ENCODE measurements at regions not wholly inside any gene's neighbourhood (a gene's known extent, or its start where the extent isn't known, plus 50 kb on each side); places are given as distances from the start of the nearest gene placed in this dataset.
A peak's percentile ranks its signal among the peaks of the same experiment; 100 is the strongest.

DNA sequence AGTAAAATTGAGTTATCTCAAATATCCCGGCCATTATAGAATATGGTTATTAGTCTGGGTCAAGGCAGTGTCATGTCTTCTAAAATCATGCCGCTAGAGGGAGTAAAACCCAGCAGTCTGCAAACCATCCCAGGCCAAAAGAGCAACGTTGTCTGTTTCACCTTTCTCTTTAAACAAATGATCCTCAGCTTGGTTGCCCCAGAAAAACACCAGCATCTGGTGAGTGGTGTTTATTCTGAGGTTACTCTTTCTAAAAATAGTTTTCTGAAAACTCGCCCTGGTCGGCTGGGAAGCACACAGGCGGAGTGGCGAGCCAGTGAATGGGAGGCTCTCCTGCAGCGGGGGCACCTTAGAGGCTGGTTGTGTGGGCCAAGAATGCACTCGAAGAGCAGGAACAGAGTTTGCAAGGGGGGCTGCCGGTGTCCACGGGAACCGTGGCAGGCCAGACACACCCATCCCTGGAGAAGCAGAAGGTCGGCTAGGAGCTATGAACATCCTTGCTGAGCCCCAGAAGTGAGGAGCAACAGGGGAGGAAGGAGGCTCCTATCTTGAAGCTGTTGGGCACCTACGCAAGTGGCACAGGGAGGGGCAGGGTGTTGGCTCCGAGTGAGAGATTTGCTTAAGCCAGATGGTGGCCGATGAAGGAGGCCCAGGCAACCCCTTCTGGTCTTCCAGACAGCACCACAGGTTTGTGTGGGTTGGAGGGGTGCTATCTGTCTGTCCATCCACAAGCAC lies 297.1 kb downstream of the ETS1 start:
- Histone ChIP-seq H3K27ac (peak overlapping the region; percentile 31; the same call in 1 of the 2 replicates), H3K27me3 (no peaks in the 10 kb centered on the region)

DNA sequence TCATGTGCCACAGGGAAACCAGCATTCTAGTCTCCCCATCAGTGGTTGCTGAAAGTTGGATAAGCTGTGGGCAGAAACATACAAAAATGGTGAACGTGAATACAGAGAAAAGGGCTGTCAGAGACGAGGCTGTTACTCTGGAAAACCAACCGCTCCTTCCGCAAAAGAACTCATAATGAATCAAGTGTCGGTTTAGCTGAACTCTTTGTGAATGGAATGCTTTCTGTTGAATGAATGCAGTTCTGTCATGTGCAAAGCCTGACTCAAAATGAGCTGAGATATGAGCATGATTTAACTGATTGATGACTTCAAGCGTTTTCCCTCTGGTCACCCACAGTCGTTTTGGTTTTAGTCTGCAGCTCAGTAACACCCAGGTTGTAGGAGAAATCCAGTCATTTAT lies 298.3 kb downstream of the ETS1 start:
- Histone ChIP-seq H3K27me3 (no peaks in the 10 kb centered on the region), H3K36me3 (no peaks in the 10 kb centered on the region), H3K27ac (no peak overlapping the region), H3K9me3 (replicated peaks) (no peaks in the 10 kb centered on the region), H3K4me3 (no peak overlapping the region), H3K4me1 (peaks cover 15% of the 10 kb centered on the region)
- no peak for DNase-seq

More for the DNA sequence above, 297.1 kb downstream of the ETS1 start:
- peak; percentile 60 to 83 for DNase-seq
- Histone ChIP-seq H3K4me1 (peaks cover 24% of the 10 kb centered on the region), H3K4me3 (peak overlapping the region; percentile 38), H3K9me3 (replicated peaks) (no peaks in the 10 kb centered on the region), H3K36me3 (no peaks in the 10 kb centered on the region)

DNA sequence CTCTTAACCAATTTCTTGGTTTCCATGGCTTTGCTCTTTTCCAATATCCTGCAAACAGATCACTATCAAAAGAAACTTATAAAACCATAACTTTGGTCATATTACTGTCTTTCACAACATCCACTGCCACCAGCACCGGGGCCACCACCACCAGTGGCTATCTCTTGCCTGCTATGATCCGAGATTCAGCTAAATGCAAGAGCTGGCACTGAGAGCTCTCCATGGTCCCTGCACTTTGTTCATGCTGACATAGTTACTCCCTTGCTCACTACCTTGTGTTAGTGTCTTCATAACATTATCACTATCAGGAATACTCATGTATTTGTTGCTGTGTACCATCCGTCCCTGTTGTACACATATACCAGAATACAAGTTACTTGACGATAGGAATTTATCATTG lies 299.0 kb downstream of the ETS1 start:
- H3K27me3 ChIP-seq = no peaks in the 10 kb centered on the region
- no peak for DNase-seq
- H3K36me3 ChIP-seq = no peaks in the 10 kb centered on the region
- H3K9me3 ChIP-seq (replicated peaks) = no peaks in the 10 kb centered on the region
- no peak overlapping the region for H3K4me3 ChIP-seq
- peaks cover 11% of the 10 kb centered on the region for H3K4me1 ChIP-seq
- H3K27ac ChIP-seq = no peak overlapping the region

DNA sequence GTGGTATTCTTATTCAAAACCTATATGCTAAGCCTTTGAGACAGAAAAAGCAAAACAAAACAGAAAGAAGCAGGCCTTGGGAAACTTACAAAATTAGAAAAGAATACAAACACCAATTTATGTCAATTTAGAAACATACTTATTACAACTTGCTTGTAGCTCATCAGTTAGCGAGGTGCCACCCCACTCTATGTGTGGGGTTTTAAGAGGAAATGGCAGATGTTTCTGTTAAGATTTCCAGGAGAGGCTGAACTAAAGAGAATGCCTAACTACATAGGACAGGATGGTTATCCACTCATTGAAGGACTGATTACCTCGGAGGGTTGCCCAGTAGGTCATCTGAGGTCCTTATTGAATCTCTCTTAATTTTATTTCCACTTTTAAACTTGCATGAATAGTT lies 302.0 kb downstream of the ETS1 start:
- no peak overlapping the region for H3K27ac ChIP-seq
- peaks cover 8% of the 10 kb centered on the region for H3K4me1 ChIP-seq
- no peak for DNase-seq
- no peaks in the 10 kb centered on the region for H3K36me3 ChIP-seq
- no peak overlapping the region for H3K4me3 ChIP-seq
- no peaks in the 10 kb centered on the region for H3K9me3 ChIP-seq (replicated peaks)
- H3K27me3 ChIP-seq = no peaks in the 10 kb centered on the region

DNA sequence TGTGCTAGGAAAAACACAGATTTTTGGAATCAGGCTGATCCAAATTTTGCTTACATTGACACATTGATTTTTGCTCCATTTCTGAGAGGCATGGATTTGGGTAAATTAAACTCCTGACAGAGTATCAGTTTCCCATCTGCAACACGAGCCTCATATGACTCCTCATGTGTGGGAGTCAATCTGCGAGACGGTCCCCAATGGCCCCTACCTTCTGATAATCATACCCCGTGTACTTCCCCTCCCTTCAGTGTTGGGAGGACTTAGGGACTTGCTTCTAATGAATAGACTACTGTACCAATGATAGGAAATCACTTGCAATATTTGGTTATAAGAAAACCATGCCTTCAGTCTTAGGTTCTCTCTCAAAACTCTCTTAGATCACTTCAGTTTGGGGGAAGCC lies 302.7 kb downstream of the ETS1 start:
- Histone ChIP-seq H3K4me3 (no peak overlapping the region), H3K9me3 (replicated peaks) (no peaks in the 10 kb centered on the region)
- DNase-seq = no peak

DNA sequence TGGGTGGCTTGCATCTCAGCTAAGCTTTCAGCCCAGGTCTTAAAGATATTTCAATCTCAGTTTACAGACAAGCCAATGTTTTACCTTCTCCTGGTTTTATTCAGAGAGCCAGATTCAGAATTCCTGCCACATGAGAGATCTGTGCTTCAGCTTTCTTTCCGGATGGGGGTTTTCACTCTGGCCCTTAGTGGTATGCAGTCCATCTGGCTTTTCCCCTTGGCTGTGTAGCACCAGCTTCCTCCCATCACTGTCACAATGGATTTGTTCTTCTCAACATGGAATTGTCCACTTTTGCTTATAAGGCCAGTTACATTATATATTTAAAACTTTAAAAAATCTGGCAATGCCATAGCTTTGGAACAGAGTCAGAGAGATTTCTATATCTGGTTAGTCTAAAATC lies 303.9 kb downstream of the ETS1 start:
- no peaks in the 10 kb centered on the region for H3K36me3 ChIP-seq
- H3K27ac ChIP-seq = no peak overlapping the region
- H3K4me1 ChIP-seq = peaks cover 8% of the 10 kb centered on the region
- H3K27me3 ChIP-seq = no peaks in the 10 kb centered on the region
- H3K4me3 ChIP-seq = no peak overlapping the region
- DNase-seq = peak in 1 of 2 experiments; percentile 20
- H3K9me3 ChIP-seq (replicated peaks) = no peaks in the 10 kb centered on the region

More for the DNA sequence above, 302.7 kb downstream of the ETS1 start:
- Histone ChIP-seq H3K27ac (no peak overlapping the region), H3K27me3 (no peaks in the 10 kb centered on the region), H3K4me1 (peaks cover 9% of the 10 kb centered on the region), H3K36me3 (no peaks in the 10 kb centered on the region)

DNA sequence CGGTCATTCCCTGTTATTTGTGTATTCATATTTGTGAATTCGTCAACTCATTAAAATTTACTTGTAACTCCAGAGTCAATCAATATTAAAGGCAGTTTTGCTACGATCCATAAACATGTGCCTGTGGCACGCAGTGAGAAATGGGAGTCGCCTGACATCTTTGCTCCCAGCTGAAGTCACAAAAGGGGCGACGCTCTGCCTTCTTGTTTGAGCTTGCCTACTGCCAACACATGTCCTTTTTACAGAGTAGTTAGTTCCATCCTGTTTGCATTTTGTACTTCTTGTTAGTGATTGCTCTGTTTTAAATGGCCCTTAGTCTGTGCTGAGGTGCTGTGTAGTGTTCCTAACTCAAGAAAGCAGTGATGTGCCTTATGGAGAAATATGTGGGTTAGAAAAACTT lies 305.3 kb downstream of the ETS1 start:
- H3K4me3 ChIP-seq = no peak overlapping the region
- peaks cover 8% of the 10 kb centered on the region for H3K4me1 ChIP-seq
- H3K27ac ChIP-seq = no peak overlapping the region
- H3K36me3 ChIP-seq = no peaks in the 10 kb centered on the region
- no peaks in the 10 kb centered on the region for H3K9me3 ChIP-seq (replicated peaks)
- no peaks in the 10 kb centered on the region for H3K27me3 ChIP-seq
- no peak for DNase-seq

DNA sequence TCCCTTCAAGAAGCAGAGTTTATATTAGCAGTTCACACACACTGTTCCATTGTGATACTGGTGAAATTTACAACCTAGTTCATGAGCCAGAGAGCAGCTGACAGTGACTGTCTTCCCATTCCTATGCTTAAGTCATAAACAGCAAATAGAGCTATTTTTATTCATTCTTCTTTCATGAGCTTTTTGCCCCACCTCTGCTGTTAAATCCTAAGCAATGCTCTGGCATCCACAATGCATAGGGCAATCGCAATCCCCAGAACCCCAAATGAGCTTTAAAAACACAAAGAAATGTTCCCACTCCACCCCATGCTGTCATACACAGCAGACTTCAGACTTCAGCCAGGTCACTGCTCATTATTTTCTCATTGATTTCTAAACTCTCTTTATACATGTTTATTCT lies 307.5 kb downstream of the ETS1 start:
- H3K4me3 ChIP-seq = no peak overlapping the region
- no peaks in the 10 kb centered on the region for H3K36me3 ChIP-seq
- peaks cover 8% of the 10 kb centered on the region for H3K4me1 ChIP-seq
- peak overlapping the region; percentile 57 for H3K27ac ChIP-seq
- DNase-seq = peak; percentile 29 to 59
- H3K9me3 ChIP-seq (replicated peaks) = no peaks in the 10 kb centered on the region
- no peaks in the 10 kb centered on the region for H3K27me3 ChIP-seq

DNA sequence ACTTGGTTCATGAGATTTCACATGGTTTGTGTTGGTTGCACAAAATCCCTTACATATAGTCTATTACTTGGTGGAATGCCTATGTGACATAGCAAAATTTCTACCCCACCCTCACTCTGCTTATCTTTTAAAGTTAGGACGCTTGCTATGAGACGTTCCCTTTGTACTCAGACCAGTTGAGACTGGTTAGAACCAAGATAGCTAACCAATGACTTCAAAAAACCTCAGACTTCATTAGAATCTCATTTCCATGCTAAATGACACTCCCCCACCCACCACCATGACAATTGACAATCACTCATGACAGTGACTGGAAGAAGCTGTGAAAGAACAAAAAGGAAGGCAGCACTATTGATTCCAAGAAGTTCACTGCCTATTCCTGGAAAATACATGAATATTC lies 313.6 kb downstream of the ETS1 start:
- Histone ChIP-seq H3K4me3 (no peak overlapping the region), H3K36me3 (no peaks in the 10 kb centered on the region), H3K4me1 (no peaks in the 10 kb centered on the region), H3K9me3 (replicated peaks) (no peaks in the 10 kb centered on the region), H3K27me3 (no peaks in the 10 kb centered on the region), H3K27ac (no peak overlapping the region)
- DNase-seq = no peak

DNA sequence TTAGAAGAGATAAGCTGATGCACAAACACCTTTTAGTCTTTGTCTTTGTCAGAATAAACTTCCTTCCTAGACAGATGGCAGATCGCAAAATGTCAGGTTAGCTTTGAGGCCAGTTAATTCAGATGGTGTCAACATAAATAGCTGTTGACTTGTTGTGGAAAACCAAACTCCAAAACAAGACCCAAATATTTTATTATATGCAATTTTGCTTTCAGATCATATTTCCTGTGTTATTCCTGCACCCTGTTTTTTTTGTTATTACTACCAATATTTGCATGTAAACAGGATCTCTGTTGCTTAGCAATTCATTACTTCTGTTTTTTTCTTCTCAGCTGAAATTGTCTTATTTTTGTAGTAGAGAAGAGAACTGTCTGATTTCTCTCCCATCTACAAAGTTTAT lies 316.0 kb downstream of the ETS1 start:
- no peak overlapping the region for H3K4me3 ChIP-seq
- H3K4me1 ChIP-seq = no peaks in the 10 kb centered on the region
- no peak overlapping the region for H3K27ac ChIP-seq
- H3K9me3 ChIP-seq (replicated peaks) = no peaks in the 10 kb centered on the region
- no peaks in the 10 kb centered on the region for H3K36me3 ChIP-seq
- DNase-seq = no peak
- no peaks in the 10 kb centered on the region for H3K27me3 ChIP-seq

DNA sequence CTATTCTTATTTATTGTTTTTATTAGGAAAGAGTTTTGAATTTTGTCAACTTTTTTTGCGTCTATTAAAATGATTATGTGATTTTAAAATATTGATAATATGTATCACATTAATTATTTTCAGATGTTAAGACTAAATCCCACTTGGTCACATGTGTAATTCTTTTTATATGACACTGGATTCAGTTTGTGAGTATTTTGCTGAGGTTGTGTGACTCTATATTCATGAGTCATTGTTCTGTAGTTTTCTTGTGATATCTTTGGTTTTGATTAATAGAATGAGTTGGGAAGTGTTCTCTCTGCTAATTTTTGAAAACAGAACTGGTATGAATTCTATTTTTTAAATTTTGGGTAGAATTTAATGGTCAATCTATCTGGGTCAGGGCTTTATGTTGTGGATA lies 317.9 kb downstream of the ETS1 start:
- no peak for DNase-seq
- Histone ChIP-seq H3K27ac (no peak overlapping the region), H3K9me3 (replicated peaks) (no peaks in the 10 kb centered on the region), H3K36me3 (no peaks in the 10 kb centered on the region), H3K4me1 (no peaks in the 10 kb centered on the region), H3K4me3 (no peak overlapping the region), H3K27me3 (no peaks in the 10 kb centered on the region)

DNA sequence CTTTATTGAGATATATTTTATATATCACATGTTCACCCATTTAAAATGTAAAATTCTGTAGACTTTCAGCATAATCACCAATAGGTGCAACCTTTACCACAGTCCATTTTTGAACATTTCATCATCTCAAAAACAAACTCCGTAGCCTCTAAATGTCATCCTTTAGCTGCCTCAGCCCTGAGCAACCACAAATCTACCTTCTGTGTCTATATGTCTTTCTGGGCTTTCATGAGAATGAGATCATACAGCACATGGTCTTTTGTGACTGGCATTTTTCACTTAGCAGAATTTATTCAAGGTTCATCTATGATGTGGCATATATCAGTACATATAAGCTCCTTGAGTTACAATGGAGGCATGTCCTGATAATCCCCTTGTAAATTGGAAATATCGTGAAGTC lies 320.5 kb downstream of the ETS1 start:
- H3K9me3 ChIP-seq (replicated peaks) = no peaks in the 10 kb centered on the region

DNA sequence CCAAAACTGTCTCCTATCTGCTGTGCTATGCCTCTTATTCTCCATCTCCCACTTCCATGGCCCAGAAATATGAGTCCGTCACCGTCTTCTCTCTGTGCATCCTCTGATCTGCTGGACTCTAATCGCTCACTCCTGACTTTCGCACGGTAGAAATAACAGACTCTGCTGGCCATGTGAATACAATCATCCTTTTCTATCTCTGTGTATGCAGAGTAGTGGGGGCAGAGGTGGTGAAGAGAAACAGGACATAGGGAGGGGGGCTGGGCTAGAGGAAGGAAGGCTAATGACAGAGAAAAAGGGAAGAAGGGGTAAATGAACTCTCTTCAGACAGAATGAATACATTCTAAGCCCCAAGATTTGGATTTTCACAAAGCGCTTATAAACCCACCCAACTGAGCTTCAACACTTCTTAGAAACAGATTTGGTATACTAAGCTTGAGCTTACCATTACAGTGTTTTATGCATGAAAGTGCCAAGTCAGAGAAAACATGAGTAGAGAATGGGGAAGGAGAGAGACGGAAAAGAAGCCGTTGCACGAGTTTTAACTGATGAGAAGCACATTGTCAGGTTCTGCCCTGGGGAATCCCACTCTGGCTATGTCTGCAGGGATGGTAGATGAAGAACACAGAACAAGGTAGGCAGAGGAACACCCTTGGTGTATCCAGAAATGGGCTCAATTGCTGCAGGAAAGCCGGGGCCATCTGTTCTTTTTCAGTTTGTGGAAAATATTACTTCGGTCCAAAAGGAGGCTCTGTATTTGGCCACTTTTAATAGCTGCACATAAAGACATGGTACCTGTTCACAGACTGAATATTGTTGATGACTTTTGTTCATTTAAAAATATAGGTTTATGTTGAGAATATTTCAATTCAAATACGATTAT lies 324.7 kb downstream of the ETS1 start:
- DNase-seq = no peak
- Histone ChIP-seq H3K9me3 (replicated peaks) (no peaks in the 10 kb centered on the region), H3K4me3 (no peak overlapping the region), H3K36me3 (no peaks in the 10 kb centered on the region), H3K27ac (no peak overlapping the region), H3K27me3 (no peaks in the 10 kb centered on the region), H3K4me1 (no peaks in the 10 kb centered on the region)

More for the DNA sequence above, 320.5 kb downstream of the ETS1 start:
- no peaks in the 10 kb centered on the region for H3K36me3 ChIP-seq
- no peaks in the 10 kb centered on the region for H3K4me1 ChIP-seq
- no peaks in the 10 kb centered on the region for H3K27me3 ChIP-seq
- H3K27ac ChIP-seq = no peak overlapping the region
- H3K4me3 ChIP-seq = no peak overlapping the region
- DNase-seq = no peak

DNA sequence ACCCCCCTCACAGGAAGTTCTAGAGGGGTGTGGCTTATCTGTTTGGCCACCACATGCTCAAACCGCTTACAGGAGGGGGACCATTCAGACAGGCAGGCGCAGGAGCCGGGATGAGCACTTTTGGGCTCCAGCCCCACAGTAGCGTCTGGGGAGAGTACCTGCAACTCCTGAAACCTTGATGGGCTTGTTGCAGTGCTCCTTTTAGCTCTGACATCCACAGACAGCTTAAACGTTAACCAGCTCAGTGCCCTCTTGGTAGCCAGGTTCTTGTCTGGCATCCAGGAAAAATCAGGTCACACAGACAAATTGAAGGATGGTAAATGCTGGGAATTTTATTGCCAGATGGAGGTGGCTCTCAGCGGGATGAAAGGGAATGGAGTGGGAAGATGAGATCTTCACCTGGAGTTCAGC lies 326.3 kb downstream of the ETS1 start:
- Histone ChIP-seq H3K4me3 (no peak overlapping the region), H3K36me3 (no peaks in the 10 kb centered on the region), H3K27me3 (no peaks in the 10 kb centered on the region), H3K9me3 (replicated peaks) (no peaks in the 10 kb centered on the region), H3K4me1 (no peaks in the 10 kb centered on the region), H3K27ac (no peak overlapping the region)
- DNase-seq = no peak

DNA sequence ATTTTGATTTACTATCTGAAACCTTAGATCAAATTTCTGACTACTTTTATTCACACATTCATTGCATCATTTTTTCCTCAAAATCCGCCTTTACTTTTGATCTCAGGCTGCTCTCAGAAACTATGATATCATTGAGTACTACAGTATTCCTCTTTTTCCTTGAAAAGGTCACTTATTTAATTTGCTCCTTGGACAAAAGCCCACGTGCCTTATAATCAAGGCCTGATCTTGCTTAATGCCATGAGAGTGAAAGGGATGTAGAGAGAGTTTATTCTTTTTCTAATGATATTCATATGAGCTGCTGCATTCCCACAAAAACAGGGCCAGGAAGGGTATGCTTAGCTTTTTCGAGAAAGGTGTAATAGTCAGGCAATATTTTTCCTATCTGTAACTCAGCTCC lies 327.0 kb downstream of the ETS1 start:
- H3K36me3 ChIP-seq = no peaks in the 10 kb centered on the region
- H3K27me3 ChIP-seq = no peaks in the 10 kb centered on the region
- DNase-seq = no peak
- H3K4me1 ChIP-seq = no peaks in the 10 kb centered on the region
- H3K27ac ChIP-seq = no peak overlapping the region
- H3K4me3 ChIP-seq = no peak overlapping the region
- no peaks in the 10 kb centered on the region for H3K9me3 ChIP-seq (replicated peaks)

Measured in SJCRH30 (cell line).